HCT116 (cell line): ENCODE measurements at regions not wholly inside any gene's neighbourhood (a gene's known extent, or its start where the extent isn't known, plus 50 kb on each side); places are given as distances from the start of the nearest gene placed in this dataset.
"Not testable (repeated sequence)": the region's sequence is repeated elsewhere in the genome, so short reads cannot be mapped to it uniquely, and the experiment has no call there.

Experiments used
- EZH2phosphoT487 ChIP-seq: fragments of 200-600 bp; IDR thresholded peaks from 2 replicates; pipeline ENCODE4 v1.6.1; 2018; ENCODE audit warnings: antibody characterized with exemption, borderline replicate concordance
- POLR2A ChIP-seq: IDR thresholded peaks from 2 replicates; pipeline ENCODE4 v1.7.0; 2011; ENCODE audit warnings: borderline replicate concordance; ENCODE audit not compliant: insufficient read depth, insufficient read length; ENCODE audit errors: extremely low read depth
- POLR2AphosphoS5 ChIP-seq: IDR thresholded peaks from 2 replicates; pipeline ENCODE4 v1.6.1; 2011; ENCODE audit warnings: mild to moderate bottlenecking, low read depth, low read length, moderate library complexity
- RAD21 ChIP-seq: IDR thresholded peaks from 2 replicates; pipeline ENCODE4 v1.6.1; 2012; ENCODE audit warnings: low read depth, mild to moderate bottlenecking
- TCF7L2 ChIP-seq: IDR thresholded peaks from 2 replicates; pipeline ENCODE4 v1.7.0; 2011; ENCODE audit warnings: borderline replicate concordance, inconsistent platforms; ENCODE audit not compliant: insufficient read depth, insufficient read length; ENCODE audit errors: extremely low read depth
- ZFX ChIP-seq: fragments of 450-650 bp; IDR thresholded peaks from 2 replicates; pipeline ENCODE4 v1.6.1; 2017
- ZNF274 ChIP-seq: fragments of 200-500 bp; sonication (Bioruptor generic); IDR thresholded peaks from 2 replicates; pipeline ENCODE4 v1.6.1; 2014; ENCODE audit warnings: mild to moderate bottlenecking, low read depth, low read length, inconsistent platforms
- TF ChIP-seq, protein P1 (sequence below), 3 experiments: fragments of 200-600 bp in 1 of 3; sonication (generic) in 1 of 3; IDR thresholded peaks in 2 of 3; conservative IDR thresholded peaks in 1 of 3; 2 replicates each; pipeline ENCODE4 v1.5.1; 2012 to 2017; ENCODE audit warnings: low read depth in 2 of 3, low read length in 2 of 3, antibody characterized with exemption in 1 of 3, borderline replicate concordance in 1 of 3, control low read depth in 1 of 3, mild to moderate bottlenecking in 1 of 3, mixed read lengths in 1 of 3, mixed run types in 1 of 3, moderate library complexity in 1 of 3; ENCODE audit not compliant: insufficient read depth in 1 of 3

DNA sequence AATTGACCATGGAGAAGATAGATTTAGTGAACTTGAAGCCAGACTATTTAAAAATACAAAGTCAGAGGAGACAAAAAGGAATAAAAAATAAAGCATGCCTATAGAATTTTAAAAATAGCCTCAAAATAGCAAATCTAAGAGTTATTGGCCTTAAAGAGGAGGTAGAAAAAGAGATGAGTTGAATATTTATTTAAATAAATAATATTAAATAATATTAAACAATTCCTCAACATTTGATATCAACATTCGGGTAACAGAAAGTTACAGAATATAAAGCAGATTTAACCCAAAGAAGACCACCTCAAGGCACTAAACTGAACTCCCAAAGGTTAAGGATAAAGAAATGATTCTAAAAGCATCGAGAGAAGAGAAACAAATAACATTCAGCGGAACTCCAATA, 1627.4 kb downstream of the SPATA31A7 start:
- TF ChIP-seq POLR2AphosphoS5, EZH2phosphoT487, ZFX, RAD21, TCF7L2, POLR2A, ZNF274: not testable (repeated sequence)
- TF ChIP-seq, protein P1, sequence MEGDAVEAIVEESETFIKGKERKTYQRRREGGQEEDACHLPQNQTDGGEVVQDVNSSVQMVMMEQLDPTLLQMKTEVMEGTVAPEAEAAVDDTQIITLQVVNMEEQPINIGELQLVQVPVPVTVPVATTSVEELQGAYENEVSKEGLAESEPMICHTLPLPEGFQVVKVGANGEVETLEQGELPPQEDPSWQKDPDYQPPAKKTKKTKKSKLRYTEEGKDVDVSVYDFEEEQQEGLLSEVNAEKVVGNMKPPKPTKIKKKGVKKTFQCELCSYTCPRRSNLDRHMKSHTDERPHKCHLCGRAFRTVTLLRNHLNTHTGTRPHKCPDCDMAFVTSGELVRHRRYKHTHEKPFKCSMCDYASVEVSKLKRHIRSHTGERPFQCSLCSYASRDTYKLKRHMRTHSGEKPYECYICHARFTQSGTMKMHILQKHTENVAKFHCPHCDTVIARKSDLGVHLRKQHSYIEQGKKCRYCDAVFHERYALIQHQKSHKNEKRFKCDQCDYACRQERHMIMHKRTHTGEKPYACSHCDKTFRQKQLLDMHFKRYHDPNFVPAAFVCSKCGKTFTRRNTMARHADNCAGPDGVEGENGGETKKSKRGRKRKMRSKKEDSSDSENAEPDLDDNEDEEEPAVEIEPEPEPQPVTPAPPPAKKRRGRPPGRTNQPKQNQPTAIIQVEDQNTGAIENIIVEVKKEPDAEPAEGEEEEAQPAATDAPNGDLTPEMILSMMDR (IDR thresholded peaks at IDR 0.05 in 2 of 3, conservative IDR thresholded peaks at IDR 0.05 in 1 of 3; ENCODE audit: borderline replicate concordance in 1 of 3, insufficient read depth in 1 of 3, low read depth in 2 of 3, low read length in 2 of 3): not testable (repeated sequence)
